ENCODE measurements at regions not wholly inside any gene's neighbourhood (a gene's known extent, or its start where the extent isn't known, plus 50 kb on each side); places are given as distances from the start of the nearest gene placed in this dataset.
"Not testable (repeated sequence)": the region's sequence is repeated elsewhere in the genome, so short reads cannot be mapped to it uniquely, and the experiment has no call there.

DNA sequence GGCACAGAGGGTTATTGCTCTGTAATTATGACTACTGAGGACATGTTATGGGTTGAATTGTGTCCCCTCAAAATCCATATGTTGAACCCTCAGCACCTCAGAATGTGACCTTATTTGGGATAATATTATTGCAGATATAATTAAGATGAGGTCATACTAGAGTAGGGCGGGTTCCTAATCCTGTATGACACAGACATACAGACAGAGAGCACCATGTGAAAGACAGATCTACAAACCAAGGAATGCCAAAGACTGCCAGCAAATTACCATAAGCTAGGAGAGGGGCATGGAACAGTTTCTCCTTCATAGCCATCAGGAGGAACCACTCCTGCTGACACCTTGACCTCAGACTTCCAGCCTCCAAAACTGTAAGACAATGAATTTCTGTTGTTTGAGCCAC, 115.2 kb upstream of the OTUD4 start:
- no peak for DNase-seq (ENCODE audit: low spot score)

DNA sequence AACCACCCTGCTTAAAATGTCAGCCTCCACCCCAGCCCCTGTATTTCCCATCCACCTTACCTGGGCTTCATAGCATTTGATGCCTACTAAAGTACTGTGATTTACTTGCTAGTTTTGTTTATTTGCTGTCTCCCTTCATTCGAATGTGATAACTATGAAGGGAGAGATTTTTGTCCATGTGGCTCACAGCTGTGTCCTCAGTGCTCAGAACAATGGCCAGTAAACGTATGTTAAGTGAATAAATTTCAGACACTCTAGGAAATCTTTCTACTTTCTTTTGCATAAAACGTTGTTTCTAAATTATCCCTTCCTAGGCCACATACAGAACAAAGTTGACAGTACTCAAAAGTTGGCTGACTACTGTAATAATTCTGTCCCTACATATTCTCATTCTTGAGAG, 114.7 kb upstream of the OTUD4 start:
- DNase-seq (ENCODE audit: low spot score) = no peak

DNA sequence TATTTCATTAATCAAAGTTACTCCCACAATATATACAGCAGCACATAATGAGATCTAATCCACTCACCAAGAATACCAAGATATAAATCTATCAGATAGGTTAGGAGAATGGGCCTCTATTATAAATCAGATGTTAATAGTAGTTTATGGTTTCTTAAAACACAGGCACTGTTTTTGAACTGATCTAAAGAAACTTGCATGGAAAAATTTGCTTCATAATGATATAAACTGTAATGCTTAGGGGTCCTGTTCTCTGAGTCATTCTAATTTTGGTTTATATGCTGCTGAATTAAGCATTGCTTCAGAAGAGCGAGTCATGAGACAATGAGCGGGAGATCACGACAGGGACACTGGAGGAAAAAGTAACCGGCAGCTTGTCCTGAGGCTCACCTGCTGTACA, 113.3 kb upstream of the OTUD4 start:
- no peak for DNase-seq (ENCODE audit: low spot score)

DNA sequence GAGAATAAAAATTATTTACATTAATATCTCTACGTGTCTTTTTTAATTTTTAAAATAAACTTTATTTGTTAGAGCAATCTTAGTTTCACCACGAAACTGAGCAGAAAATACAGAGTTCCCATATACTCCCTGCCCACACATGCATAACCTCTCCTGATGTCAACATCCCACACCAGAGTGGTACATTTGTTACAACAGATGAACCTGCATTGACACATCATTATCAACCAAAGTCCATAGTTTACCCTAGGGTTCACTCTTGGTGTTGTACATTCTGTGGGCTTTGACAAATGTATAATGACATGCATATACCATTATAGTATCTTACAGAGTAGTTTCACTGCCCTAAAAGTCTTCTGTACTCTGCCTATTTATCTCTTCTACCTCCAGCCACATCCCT, 110.6 kb upstream of the OTUD4 start:
- no peak for DNase-seq (ENCODE audit: low spot score)

DNA sequence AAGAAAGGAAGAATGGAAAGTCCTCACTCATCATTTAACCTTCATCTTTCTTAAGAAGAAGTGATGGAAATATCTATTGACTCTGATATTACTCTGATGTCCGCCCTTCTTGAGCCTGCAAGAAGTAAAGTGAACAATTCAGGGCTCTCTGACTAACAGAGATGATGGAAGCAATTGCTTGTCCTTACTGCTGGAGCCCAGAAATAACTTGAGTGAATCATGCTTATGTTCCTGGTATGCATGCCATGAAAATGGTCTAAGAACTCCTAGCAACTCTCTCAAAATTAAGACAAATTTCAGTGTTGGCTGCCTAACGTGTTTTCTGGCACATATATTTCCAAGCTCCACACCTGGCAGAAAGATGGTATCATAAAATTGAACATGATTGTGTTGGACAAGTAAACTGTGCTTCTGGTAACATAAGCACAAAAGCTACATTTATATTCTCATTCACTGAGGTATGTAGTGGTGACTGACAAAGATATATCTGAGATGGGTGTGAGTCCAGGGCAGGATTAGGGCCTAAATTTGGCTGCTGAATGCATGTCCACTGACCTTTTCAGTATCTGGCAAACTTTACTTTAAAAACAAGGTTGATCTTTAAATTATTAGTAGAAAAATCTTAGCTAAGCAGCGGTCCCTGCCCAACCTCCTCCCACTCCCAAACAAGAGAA, 109.2 kb upstream of the OTUD4 start:
- no peak for DNase-seq (ENCODE audit: low spot score)

DNA sequence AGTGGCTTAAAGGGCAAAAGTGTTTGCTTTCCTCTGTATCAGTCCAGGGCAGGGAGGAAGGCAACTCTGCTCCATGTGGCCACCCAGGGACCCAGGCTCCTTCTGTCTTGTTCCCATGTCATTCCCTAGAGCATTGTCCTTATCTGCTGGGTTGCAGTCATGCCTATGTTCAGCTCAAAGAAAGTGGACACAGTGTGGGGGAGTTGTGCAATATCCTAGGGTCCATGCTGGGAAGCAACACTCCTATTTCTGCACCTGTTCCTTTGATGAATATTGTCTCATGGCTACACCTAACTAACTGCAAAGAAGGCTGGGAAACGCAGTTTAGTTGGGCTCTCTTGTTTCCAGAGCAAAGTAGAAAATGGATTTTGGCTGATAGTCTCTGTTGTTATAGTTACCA, 107.0 kb upstream of the OTUD4 start:
- no peak for DNase-seq (ENCODE audit: low spot score)

DNA sequence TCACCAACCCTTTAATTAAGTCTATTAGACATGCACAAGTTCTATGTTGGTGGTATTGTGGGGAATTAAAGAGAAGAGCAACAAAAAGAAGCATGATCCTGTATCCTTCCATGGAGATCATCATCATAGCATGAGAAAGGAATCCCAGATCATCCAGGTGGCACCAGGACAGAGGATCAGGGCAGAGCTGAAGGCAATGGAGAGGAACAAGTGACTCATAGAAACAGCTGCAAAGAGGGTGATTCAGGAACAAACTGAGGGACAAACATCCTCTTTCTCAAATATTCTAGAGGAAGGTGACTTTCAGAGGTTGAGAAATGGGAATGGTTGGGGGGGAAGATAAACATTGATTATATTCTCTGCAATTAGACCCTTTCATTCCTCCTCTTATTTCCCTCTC, 105.5 kb upstream of the OTUD4 start:
- DNase-seq (ENCODE audit: low spot score) = no peak

DNA sequence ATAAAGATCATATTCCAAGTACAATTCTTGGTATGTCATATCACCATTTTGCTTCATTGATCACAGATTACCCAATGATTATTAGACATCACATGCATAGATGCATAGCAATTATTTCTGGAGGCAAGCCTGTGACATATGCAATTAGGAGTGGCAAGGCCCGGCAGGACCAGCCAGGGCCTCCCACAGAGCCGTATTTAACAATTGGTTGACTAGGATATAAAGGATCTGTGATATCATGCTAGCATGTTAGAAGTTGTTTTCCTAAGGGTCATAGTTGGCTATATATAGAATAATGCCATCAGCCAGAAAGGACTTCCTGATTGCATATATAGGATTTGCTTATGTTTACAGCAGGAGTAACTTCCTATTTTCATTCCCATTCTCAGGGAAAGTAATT, 103.5 kb upstream of the OTUD4 start:
- DNase-seq (ENCODE audit: low spot score) = no peak

DNA sequence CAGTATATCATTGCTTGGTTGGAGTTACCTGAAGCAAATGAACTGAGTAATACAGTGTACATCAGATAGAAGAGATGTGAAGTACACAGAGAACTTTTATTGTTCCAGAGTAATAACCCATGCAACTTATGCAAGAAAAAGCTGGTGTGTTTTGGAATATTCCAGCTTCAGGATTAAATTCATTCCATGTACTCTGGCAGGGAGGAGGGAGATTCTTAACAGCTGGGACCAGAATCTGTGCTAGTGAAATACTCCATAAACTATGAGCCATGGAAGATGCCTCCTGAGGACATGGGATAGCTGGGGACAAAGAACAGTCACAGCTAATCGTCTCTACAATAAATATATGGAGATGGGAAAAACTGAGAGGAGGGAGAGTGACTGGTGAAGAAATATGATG, 101.6 kb upstream of the OTUD4 start:
- no peak for DNase-seq (ENCODE audit: low spot score)

DNA sequence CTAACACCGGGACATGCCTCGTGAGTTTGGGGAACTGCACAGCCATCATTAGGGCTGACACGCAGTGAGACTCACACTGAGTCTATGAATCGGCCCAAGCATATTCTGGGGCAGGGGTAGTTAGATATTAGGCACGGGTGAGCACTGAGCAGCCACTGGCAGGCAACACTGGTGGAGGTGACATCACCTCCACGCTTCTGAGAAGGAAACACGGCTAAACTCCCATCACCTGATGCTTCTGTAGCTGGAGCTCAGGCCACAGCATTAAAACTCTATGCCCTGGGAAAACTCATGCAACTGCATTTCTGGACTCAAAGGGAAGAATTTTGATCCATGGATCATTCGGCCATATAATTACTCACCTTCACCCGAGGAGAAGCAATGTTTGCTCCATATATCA, 100.8 kb upstream of the OTUD4 start:
- DNase-seq (ENCODE audit: low spot score) = no peak

DNA sequence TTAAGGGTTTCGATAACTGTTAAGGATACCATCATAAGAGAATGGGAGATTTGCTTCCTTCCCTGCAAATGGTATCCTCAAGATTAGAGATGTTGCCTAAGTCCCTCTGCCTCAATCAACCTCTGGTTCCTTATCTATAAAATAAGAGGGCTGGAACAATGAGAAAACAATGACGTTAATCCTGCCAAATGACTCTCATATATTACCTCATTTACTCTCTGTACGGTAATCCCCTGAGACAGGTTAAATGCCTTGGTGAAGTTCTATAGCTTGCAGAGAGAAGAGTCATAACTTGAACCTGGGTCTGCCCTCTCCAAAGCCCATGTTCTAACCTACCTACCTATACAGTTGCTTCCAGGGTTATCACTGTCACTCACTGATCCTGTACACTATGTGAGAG, 100.2 kb upstream of the OTUD4 start:
- no peak for DNase-seq (ENCODE audit: low spot score)

DNA sequence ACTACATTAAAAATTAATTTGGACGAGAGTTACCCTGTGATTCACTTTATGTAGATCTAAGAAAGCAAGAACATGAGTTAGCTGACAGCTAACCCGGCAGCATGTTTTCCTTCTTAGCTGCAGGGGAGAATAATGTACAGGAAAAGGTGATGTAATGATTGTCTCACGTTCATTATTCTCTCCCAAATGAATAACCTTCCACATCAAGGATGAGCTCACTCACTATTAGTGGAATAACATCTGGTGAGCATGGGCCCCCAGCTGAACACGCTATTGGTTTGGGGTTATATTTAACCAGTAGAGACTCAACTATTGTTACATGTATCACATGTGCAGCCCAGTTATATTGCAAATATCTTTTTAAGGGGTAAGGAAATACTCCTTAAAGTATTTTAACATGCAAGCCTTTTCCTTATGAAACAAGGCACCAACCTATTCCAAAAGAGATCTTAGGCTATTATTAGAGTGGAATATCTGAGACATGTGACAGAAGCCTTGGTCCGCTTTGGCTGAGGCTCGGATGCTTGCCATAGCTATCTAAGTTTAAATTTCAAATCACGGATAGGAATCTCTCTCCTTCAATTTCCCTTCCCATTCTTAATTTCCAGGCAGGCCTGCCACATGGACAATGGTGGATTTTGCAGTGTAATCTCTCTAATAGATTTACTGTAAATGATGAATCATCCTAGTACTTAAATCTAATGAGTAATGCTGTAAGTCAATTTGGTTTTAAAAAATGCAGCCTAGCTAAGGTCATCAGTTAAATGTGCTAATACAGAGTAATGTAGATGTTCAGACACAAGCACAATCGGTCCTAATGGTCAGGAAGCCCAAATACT, 99.0 kb upstream of the OTUD4 start:
- peak; percentile 51 for DNase-seq (ENCODE audit: low spot score)

DNA sequence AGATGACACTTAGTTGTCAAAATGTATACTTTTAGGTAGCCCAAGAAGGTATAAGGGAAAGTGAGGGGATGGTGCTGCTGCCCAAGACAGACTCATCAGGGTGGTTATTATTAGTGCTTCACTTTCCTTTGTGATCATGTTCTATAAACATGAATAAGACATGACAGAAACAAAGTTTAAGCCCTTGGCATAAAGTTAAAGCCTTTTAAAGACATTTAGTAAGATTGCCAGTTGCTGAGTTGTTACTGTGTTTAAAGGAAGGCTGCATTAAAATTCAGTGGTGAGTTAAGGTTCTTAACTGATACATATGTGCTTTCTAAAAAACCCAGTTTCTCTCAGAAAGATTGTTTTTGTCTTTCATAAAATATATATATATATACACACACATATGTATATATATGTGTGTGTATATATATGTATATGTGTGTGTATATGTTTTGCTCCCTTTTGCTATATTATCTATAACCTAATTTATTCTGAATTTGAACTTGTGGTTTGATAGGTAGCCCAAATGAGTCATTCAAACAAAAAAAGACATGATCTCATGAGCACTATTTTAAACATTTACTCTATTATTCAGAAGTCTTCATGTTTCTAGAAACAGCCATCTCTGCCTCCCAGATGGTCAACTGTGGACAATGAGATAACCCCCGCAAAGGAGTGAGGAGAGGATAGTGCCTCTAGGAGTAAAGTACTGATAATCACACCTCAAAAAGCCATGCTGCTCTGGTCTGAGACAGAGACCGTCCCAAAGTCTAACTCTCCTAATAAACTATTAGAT, 98.1 kb upstream of the OTUD4 start:
- no peak for DNase-seq (ENCODE audit: low spot score)

DNA sequence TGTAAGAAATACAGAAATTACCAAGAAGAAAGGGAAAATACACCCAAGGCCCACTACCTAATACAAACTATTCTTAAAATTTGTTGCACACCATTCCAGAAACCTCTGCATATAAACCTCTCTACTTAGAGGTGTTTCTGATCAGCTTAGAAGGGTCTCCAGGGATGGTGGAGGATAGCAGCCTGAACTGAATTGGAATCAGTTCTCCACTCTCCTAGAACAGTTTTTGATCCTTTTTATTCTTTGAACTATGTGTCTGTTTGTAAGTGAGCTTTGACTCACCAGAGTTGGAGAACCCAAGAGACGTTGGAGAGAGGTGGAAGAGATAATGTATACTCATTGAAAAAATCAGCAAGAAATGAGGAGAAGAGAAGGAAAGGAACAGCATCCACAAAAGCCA, 96.6 kb upstream of the OTUD4 start:
- no peak for DNase-seq (ENCODE audit: low spot score)

DNA sequence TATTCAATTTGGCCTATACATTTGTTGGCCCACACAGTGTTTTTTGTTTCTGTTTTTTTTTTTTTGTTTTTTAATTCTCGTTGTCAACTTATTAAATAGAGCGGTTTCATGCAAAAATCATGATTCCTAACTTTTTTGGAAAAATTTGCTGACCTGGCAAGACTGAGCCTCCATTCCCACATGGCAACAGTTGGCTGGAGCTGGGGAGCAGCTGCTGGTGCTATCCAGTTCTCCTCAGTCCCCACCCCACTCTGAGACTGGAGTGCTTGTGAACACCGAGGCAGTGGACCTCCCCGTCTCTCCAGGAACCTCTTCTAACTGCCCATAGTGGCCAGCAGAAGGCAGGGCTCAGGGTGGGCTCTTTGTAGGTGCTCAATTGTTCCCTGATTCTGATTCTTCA, 95.7 kb upstream of the OTUD4 start:
- no peak for DNase-seq (ENCODE audit: low spot score)

DNA sequence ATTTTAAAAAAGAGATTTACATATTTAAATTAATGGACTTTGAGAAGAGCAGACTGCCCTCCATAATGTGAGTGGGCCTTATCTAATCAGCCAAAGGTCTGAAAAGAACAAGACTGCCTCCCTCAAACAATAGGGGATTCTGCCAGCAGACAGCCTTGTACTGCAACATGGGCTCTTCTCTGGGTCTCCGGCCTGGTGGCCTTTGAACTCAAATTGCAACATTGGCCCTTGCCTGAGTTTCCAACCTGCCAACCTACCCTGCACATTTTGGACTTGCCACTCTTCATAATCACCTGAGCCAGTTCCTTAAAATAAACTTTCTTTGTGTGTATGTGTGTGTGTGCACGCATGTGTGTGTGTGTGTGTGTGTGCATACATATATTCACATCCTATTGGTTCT, 90.8 kb upstream of the OTUD4 start:
- no peak for DNase-seq (ENCODE audit: low spot score)

DNA sequence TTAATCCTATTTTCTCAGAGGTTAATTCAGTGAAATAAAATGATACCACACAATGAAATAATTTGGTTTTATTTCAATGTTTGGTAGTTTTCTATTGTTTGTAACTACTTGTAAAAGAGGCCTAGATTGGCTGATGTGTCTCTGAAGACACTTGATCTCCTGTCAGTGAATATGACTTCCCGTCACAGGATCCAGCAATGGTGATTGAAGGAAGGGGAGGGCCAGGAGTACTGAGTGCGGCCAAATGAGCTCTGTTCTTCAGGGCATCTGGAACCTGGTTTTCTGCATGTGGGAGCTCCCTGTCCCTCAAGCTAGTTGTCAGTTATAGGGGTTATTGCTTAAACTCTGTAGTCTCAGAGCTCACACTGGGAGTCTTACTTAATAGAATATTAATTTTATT, 86.5 kb upstream of the OTUD4 start:
- DNase-seq (ENCODE audit: low spot score) = no peak

DNA sequence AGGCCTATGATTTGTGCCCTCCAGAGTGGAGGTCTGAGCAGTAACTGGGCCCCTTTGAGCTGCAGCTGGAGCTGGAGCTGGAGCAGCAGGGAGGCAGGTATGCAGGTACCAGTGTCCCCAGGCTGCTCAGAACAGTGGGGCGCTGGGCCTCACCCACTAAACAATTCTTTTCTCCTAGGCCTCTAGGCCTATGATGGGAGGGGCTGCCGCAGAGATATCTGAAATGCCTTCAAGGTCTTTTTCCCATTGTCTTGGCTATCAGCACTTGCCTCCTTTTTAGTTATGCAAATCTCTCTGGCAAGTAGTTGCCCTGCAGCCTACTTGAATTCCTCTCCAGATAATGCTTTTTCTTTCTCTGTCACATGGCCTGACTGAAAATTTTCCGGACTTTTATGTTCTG, 79.7 kb upstream of the OTUD4 start:
- no peak for DNase-seq (ENCODE audit: low spot score)

DNA sequence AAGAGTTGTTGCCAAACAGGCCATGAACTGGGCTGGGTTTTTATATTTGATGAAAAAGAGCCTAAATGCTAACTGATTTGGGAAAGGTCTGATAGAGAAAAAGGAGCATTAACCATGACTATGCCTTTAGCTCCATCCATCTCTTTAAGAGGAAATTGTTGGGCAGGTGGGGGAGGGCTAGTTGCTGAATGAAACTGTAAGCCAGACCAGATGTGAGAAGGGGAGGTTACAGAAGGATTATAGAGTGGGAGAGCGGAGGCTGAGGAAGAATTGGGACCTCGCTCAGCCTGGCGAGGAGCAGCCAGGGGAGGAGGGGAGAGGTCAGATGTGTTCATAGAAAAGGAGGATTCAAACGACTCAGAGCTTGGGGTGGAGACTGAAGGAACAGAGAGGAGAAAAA, 74.9 kb upstream of the OTUD4 start:
- DNase-seq (ENCODE audit: low spot score) = not testable (repeated sequence)

DNA sequence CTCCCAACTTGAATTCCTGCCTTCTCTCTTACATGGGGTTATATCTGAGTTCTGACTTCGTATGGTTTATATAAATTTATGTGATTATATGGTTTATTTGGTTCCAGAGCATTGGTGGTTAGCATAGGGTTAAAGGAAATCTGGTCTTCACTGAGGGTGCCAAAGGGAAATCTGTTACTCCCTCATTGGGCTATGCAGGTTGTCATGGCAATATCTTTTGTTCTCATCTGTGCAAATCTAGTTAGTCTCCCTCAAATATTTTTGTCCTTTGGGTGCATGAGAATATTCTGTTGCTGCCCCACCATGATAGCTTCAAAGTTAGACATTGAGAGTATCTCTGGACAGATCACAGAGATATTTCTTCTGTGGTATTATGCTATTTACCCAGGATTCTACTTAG, 71.8 kb upstream of the OTUD4 start:
- no peak for DNase-seq (ENCODE audit: low spot score)

DNA sequence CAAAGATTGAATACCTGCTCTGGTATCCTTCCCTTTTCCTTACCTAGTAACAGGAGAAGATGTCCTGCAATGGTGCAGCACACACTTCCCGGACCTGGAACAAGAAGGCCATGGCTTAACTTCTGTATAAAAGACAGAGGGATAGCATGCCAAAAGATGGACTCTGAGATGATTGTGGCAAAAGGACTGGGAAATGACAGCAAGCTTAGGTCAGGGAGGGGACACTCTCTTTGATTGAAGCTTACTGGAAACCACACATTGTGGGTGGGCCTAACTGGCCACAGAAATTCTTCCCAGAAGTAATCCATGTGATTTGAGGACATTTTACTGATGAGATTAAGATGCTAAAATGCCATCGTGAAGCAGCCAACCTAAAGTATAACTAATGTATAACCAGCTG, 71.0 kb upstream of the OTUD4 start:
- no peak for DNase-seq (ENCODE audit: low spot score)

DNA sequence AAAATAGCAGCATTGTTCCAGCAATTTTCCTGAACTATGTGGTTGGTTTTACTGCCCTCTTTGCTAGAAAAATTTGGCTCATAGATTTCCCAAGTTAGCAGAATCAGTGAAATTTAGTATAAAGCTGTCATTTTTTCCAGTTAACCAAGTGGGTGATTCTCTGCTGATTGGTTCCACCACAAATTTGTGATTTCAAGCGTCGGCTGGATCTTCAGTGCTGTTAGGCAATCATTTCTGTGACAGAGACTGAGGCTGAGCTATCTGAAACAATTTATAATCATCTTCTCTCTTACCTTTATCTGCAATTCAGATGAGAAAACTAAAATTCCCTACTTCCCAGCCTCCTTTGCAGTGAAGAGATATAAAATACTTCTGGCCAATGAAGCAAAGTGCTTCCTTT, 68.6 kb upstream of the OTUD4 start:
- DNase-seq (ENCODE audit: low spot score) = no peak

DNA sequence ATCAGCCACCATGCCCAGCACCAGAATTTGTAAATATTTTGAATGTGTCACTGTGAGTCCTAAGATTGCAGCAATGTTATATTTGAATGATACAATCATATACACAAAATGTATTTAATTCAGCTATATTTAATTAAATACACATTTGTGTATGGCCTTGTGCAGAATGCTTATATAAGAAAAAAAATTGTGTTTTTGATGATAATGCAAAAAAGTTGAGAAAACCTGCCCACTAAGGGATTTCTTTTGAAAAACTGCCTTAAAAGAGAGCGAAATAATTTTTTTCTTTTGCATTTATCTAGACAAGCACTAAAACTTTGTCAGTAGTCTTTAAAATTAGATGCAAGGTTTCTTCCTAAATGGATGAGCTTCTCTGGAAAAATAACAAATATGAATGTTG, 68.1 kb upstream of the OTUD4 start:
- no peak for DNase-seq (ENCODE audit: low spot score)
